AG09319 (cell line): ENCODE measurements at regions not wholly inside any gene's neighbourhood (a gene's known extent, or its start where the extent isn't known, plus 50 kb on each side); places are given as distances from the start of the nearest gene placed in this dataset.
"Not testable (repeated sequence)": the region's sequence is repeated elsewhere in the genome, so short reads cannot be mapped to it uniquely, and the experiment has no call there.

Experiments used
- DNase-seq: peaks from one replicate; pipeline ENCODE4 v3.0.0-alpha.2; 2010; ENCODE audit warnings: low read depth; ENCODE audit errors: extremely low read depth
- CTCF ChIP-seq: IDR thresholded peaks from 2 replicates; pipeline ENCODE4 v1.5.1; 2011; ENCODE audit warnings: low read depth, mild to moderate bottlenecking, inconsistent platforms, low read length, moderate library complexity

GRCh38 chr12:60529723-60530122, 933.9 kb downstream of the SLC16A7 start:
- no peak for TF ChIP-seq CTCF
- DNase-seq, result no peak

- DNase-seq, result peak; percentile 27
- TF ChIP-seq CTCF, result no peak
Measured at GRCh38 chr12:60535363-60535762, 939.5 kb downstream of the SLC16A7 start.

- no peak for DNase-seq
- TF ChIP-seq CTCF, result no peak
Measured at GRCh38 chr12:60539592-60539991, 943.8 kb downstream of the SLC16A7 start.

GRCh38 chr12:60568914-60569313, 973.1 kb downstream of the SLC16A7 start:
- DNase-seq, result no peak
- TF ChIP-seq CTCF, result no peak

- no peak for TF ChIP-seq CTCF
- no peak for DNase-seq
Measured at GRCh38 chr12:60577607-60578006, 981.8 kb downstream of the SLC16A7 start.

- not testable (repeated sequence) for DNase-seq
Measured at GRCh38 chr12:60587664-60588063, 991.8 kb downstream of the SLC16A7 start.

- no peak for DNase-seq
- TF ChIP-seq CTCF, result no peak
Measured at GRCh38 chr12:60594035-60594711, 998.3 kb downstream of the SLC16A7 start.

GRCh38 chr12:60602601-60603000, 1006.8 kb downstream of the SLC16A7 start:
- no peak for TF ChIP-seq CTCF
- DNase-seq, result no peak

- not testable (repeated sequence) for DNase-seq
Measured at GRCh38 chr12:60603475-60603874, 1007.6 kb downstream of the SLC16A7 start.
